Testis (tissue), 2 donors: ENCODE measurements at regions not wholly inside any gene's neighbourhood (a gene's known extent, or its start where the extent isn't known, plus 50 kb on each side); places are given as distances from the start of the nearest gene placed in this dataset.

Experiments used
- POLR2A ChIP-seq: fragments of 450-650 bp; IDR thresholded peaks from one replicate; pipeline ENCODE4 v1.6.1; 2017; ENCODE audit warnings: antibody characterized with exemption, mild to moderate bottlenecking, moderate library complexity
- TF ChIP-seq, protein P1 (sequence below), 3 experiments: fragments of 450-650 bp in 2 of 3; fragments of 200-600 bp in 1 of 3; sonication (generic) in 1 of 3; IDR thresholded peaks; one replicate each; pipeline ENCODE4 v1.5.1; 2016 to 2019; ENCODE audit warnings: antibody characterized with exemption in 3 of 3, mild to moderate bottlenecking in 2 of 3, moderate library complexity in 1 of 3

DNA sequence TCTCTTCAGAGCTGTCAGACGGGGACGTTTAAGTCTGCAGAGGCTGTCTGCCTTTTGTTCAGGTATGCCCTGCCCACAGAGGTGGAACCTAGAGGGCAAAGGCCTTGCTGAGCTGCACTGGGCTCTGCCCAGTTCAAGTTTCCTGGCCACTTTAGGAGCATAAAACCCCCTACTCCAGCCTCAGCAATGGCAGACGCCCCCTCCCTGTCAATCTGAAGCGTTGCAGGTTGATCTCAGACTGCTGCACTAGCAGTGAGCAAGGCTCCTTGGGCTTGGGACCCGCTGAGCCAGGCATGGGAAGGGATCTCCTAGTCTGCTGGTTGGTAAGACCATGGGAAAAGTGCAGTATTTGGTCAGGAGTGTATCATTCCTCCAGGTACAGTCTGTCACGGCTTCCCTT is 66.6 kb upstream of the TP53I11 start:
- TF ChIP-seq, protein P1, sequence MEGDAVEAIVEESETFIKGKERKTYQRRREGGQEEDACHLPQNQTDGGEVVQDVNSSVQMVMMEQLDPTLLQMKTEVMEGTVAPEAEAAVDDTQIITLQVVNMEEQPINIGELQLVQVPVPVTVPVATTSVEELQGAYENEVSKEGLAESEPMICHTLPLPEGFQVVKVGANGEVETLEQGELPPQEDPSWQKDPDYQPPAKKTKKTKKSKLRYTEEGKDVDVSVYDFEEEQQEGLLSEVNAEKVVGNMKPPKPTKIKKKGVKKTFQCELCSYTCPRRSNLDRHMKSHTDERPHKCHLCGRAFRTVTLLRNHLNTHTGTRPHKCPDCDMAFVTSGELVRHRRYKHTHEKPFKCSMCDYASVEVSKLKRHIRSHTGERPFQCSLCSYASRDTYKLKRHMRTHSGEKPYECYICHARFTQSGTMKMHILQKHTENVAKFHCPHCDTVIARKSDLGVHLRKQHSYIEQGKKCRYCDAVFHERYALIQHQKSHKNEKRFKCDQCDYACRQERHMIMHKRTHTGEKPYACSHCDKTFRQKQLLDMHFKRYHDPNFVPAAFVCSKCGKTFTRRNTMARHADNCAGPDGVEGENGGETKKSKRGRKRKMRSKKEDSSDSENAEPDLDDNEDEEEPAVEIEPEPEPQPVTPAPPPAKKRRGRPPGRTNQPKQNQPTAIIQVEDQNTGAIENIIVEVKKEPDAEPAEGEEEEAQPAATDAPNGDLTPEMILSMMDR (IDR thresholded peaks at IDR 0.05): no peak
- no peak for TF ChIP-seq POLR2A
